ENCODE measurements at regions not wholly inside any gene's neighbourhood (a gene's known extent, or its start where the extent isn't known, plus 50 kb on each side); places are given as distances from the start of the nearest gene placed in this dataset.

- no peak overlapping the region for H3K9ac ChIP-seq (ENCODE audit: insufficient read depth in 1 of 2, low read depth in 2 of 2, low read length in 2 of 2)
- FAIRE-seq: no peak
Measured at GRCh38 chr3:22029480-22029879, 278.5 kb upstream of the ZNF385D start.

DNA sequence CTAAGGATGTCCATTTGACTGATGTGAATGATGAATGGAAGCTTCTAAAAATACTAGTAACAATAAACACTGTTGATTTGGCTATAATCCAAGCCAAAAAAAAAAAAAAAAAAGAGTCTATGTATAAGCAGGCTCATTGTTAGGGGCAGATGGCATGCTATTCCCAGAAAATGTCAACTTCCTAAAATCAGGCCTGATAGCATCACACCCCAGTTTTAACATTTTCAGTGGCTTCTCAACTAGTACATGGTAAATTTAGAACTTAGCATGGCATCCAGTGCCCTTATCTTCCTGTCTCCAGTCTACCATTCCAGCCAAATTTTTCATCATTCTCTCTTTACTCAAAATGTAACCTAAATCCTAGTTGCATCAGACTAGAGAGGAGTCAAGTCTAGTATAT is 288.2 kb upstream of the ZNF385D start:
- intact Hi-C loops (cut with micrococcal nuclease): no loop called here
- H4K20me1 ChIP-seq (replicated peaks; ENCODE audit: control insufficient read depth, insufficient read depth, low read length): no peaks in the 10 kb centered on the region
- H3K4me1 ChIP-seq (replicated peaks in 1 of 2; ENCODE audit: control insufficient read depth in 2 of 2, insufficient read depth in 2 of 2, low read length in 2 of 2): no peaks in the 10 kb centered on the region
- H3K9me1 ChIP-seq (ENCODE audit: control insufficient read depth, insufficient read depth, low read length): no peaks in the 10 kb centered on the region
- H3K79me2 ChIP-seq (ENCODE audit: control insufficient read depth, insufficient read depth, low read length): no peaks in the 10 kb centered on the region
- BruUV-seq (replicated peaks): no TSS peak
- H3K4me3 ChIP-seq: no peak overlapping the region
- no peak overlapping the region for H3K9ac ChIP-seq (ENCODE audit: insufficient read depth in 1 of 2, low read depth in 2 of 2, low read length in 2 of 2)
- no peak overlapping the region for H2AFZ ChIP-seq (ENCODE audit: low read depth, low read length)
- in situ Hi-C loops (cut with MboI): no loop called here
- H3K4me2 ChIP-seq (ENCODE audit: insufficient read depth, low read length): no peak overlapping the region
- ATAC-seq (no peak), DNase-seq (ENCODE audit: extremely low read depth in 1 of 4, low spot score in 3 of 4) (no peak), FAIRE-seq (no peak)
- no peak overlapping the region for H3K27ac ChIP-seq (ENCODE audit: extremely low read depth, low read depth, low read length)
- no peaks in the 10 kb centered on the region for H3K27me3 ChIP-seq (ENCODE audit: control insufficient read depth in 2 of 2, insufficient read depth in 2 of 2, low read length in 2 of 2)
- ChIA-PET POLR2A (no interaction called here), CTCF (ENCODE audit: low intra/inter-chr PET ratio) (no interaction called here)
- H3K36me3 ChIP-seq (ENCODE audit: control insufficient read depth, insufficient read depth, low read length): no peaks in the 10 kb centered on the region
- TF ChIP-seq SETDB1 (IDR thresholded peaks at IDR 0.05; ENCODE audit: low read length) (no peak), TARDBP (IDR thresholded peaks at IDR 0.05) (no peak), SAFB (IDR thresholded peaks at IDR 0.05; ENCODE audit: borderline replicate concordance, low read depth, low read length) (no peak), SRSF1 (IDR thresholded peaks at IDR 0.05; ENCODE audit: low read depth, low read length) (no peak)
- TF ChIP-seq, protein P1, sequence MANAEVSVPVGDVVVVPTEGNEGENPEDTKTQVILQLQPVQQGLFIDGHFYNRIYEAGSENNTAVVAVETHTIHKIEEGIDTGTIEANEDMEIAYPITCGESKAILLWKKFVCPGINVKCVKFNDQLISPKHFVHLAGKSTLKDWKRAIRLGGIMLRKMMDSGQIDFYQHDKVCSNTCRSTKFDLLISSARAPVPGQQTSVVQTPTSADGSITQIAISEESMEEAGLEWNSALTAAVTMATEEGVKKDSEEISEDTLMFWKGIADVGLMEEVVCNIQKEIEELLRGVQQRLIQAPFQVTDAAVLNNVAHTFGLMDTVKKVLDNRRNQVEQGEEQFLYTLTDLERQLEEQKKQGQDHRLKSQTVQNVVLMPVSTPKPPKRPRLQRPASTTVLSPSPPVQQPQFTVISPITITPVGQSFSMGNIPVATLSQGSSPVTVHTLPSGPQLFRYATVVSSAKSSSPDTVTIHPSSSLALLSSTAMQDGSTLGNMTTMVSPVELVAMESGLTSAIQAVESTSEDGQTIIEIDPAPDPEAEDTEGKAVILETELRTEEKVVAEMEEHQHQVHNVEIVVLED (CRISPR knock-in tag; IDR thresholded peaks at IDR 0.05): no peak
- no peaks in the 10 kb centered on the region for H3K9me3 ChIP-seq (replicated peaks; ENCODE audit: control insufficient read depth, insufficient read depth, low read depth, low read length)

More at GRCh38 chr3:22029480-22029879, 278.5 kb upstream of the ZNF385D start:
- Histone ChIP-seq H3K79me2 (ENCODE audit: control insufficient read depth, insufficient read depth, low read length) (no peaks in the 10 kb centered on the region), H3K9me1 (ENCODE audit: control insufficient read depth, insufficient read depth, low read length) (no peaks in the 10 kb centered on the region), H3K4me1 (replicated peaks in 1 of 2; ENCODE audit: control insufficient read depth in 2 of 2, insufficient read depth in 2 of 2, low read length in 2 of 2) (no peaks in the 10 kb centered on the region), H3K4me2 (ENCODE audit: insufficient read depth, low read length) (no peak overlapping the region), H3K9me3 (replicated peaks; ENCODE audit: control insufficient read depth, insufficient read depth, low read depth, low read length) (no peaks in the 10 kb centered on the region; the same call in 1 of the 2 replicates), H3K27me3 (ENCODE audit: control insufficient read depth in 2 of 2, insufficient read depth in 2 of 2, low read length in 2 of 2) (no peaks in the 10 kb centered on the region), H3K36me3 (ENCODE audit: control insufficient read depth, insufficient read depth, low read length) (no peaks in the 10 kb centered on the region), H2AFZ (ENCODE audit: low read depth, low read length) (no peak overlapping the region), H3K4me3 (no peak overlapping the region), H4K20me1 (replicated peaks; ENCODE audit: control insufficient read depth, insufficient read depth, low read length) (no peaks in the 10 kb centered on the region), H3K27ac (ENCODE audit: extremely low read depth, low read depth, low read length) (no peak overlapping the region)
- 0% methylated on average over 4 of the region's 4 CpGs for WGBS (ENCODE audit: insufficient coverage, low coverage, missing lambda C conversion rate)
- CTCF ChIA-PET (ENCODE audit: low intra/inter-chr PET ratio): no interaction called here
- POLR2A ChIA-PET: no interaction called here
- DNase-seq (ENCODE audit: extremely low read depth in 1 of 4, low spot score in 3 of 4) (no peak), ATAC-seq (no peak)
- no TSS peak for BruUV-seq (replicated peaks)
- in situ Hi-C loops (cut with MboI): no loop called here
- TF ChIP-seq, protein P2, sequence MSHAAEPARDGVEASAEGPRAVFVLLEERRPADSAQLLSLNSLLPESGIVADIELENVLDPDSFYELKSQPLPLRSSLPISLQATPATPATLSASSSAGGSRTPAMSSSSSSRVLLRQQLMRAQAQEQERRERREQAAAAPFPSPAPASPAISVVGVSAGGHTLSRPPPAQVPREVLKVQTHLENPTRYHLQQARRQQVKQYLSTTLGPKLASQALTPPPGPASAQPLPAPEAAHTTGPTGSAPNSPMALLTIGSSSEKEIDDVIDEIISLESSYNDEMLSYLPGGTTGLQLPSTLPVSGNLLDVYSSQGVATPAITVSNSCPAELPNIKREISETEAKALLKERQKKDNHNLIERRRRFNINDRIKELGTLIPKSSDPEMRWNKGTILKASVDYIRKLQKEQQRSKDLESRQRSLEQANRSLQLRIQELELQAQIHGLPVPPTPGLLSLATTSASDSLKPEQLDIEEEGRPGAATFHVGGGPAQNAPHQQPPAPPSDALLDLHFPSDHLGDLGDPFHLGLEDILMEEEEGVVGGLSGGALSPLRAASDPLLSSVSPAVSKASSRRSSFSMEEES (CRISPR knock-in tag; IDR thresholded peaks at IDR 0.05): peak; percentile 91
- TF ChIP-seq MTF1 (CRISPR knock-in tag; IDR thresholded peaks at IDR 0.05; ENCODE audit: borderline replicate concordance) (no peak), RAD51 (IDR thresholded peaks at IDR 0.05; ENCODE audit: borderline replicate concordance, low read depth) (peak; percentile 48; the same call in 1 of the 2 replicates)
- intact Hi-C loops (cut with micrococcal nuclease): no loop called here
